Ammon's horn (tissue), 1 donor: ENCODE measurements at regions not wholly inside any gene's neighbourhood (a gene's known extent, or its start where the extent isn't known, plus 50 kb on each side); places are given as distances from the start of the nearest gene placed in this dataset.
"Not testable (repeated sequence)": the region's sequence is repeated elsewhere in the genome, so short reads cannot be mapped to it uniquely, and the experiment has no call there.

Experiments used
- DNase-seq: peaks from one replicate; pipeline ENCODE4 v3.0.0-alpha.2; 2016; ENCODE audit warnings: low spot score

DNA sequence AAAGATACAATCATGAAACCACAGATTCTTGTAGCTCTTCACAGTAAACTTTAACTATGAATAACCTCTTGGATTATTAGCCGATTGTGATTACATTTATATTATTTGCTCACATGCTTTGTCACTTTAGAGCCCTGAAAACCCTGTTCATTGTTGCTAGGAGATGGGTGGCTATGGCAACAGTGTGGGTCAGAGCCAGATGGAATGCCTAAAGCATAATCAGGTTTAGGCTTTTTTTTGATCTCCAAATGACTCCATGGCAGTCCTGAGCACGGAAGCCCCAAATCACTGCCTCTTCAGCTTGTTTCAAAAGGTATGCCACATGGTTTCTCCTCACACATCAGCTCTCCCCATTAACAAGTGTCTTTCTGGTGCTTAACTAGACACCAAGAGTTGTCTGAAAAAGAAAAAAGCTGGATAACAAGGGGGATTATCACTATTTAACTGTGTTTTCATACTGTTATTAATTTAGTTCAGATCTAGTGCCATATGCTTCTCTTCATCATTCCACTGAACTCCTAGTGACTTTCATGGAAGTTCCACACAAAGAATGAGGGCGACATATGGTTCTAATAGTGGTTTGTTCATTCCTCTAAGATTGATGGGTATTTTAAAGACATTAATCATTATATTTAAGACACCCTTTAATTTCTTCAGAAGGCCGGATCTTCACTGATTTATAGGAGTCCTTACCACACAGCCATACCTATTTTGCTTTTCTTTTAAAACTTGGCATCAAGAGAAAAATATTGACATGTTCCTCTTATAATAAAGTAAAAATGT, 88.8 kb upstream of the PAM start:
- DNase-seq: peak; percentile 66

DNA sequence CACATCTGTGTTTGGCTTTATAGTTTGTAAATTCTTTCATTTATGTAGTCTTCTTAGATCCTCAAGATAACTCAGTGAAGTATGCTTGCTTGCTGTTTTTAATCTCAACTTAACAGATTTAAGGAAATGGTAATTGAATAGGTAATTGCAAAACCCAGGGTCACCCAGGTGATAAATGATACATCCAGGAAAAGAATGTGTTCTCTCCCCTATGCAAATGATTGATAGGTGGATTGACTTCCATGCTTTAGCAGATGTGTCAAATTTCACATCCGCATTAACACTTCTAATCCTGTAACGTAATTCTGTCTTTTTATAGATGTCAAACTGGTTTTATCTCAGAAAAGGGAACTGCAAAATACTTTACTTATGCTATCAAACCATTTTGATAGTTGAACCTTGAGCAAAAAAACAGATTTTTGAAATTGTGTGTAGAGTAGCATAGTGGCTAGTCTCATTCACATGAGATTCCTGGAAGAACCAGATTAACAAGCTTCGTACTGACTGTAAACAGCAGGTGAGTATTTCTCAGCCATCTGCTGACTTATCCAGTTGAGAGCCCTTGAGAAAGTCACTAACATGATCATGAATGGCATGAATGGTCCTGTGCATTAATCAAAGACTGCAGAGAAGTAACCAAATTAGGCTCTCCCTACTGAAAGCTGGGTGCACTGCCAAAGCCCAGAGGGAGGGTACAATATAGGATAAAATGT, 86.7 kb upstream of the PAM start:
- no peak for DNase-seq

DNA sequence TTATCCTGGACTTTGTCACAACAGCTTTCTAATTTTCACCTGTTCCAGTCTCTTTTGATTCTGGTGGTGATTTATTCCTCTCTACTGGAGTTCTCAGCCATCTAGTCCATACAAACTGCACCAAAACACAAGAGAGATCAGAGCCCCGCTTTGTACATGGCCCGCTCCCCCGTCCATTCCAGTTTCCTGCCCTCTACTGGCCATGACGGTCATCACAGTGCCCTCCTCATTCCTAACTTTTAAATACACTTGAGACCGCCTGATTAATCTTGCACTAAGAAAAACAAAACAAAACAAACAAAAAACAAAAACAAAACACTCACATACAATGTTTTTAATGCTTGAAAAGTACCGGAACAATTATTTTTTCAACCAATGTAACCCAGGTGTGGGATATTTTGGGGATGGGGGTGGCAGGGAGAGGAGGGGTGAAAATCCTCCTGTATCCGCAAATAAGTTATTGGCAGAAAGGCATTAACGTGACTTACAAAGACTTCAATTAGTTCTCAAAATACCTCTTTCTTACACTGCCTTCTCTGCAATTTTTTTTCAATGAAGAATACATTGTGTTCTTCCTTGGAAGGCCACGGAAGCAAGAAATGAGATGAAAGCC, 84.8 kb upstream of the PAM start:
- no peak for DNase-seq

DNA sequence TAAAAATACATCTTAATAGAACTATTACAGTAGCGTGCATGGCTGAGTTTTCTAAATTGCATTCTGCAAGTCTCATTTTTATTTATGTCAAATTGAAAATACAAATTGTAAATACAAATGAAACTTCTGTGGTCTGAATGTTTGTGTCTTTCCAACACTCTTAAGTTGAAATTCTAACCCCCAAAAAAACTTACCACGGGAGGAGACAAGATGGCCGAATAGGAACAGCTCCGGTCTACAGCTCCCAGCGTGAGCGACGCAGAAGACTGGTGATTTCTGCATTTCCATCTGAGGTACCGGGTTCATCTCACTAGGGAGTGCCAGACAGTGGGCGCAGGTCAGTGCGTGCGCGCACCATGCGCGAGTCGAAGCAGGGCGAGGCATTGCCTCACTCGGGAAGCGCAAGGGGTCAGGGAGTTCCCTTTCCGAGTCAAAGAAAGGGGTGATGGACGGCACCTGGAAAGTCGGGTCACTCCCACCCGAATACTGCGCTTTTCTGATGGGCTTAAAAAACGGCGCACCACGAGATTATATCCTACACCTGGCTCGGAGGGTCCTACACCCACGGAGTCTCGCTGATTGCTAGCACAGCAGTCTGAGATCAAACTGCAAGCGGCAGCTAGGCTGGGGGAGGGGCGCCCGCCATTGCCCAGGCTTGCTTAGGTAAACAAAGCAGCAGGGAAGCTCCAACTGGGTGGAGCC, 83.9 kb upstream of the PAM start:
- DNase-seq: not testable (repeated sequence)

DNA sequence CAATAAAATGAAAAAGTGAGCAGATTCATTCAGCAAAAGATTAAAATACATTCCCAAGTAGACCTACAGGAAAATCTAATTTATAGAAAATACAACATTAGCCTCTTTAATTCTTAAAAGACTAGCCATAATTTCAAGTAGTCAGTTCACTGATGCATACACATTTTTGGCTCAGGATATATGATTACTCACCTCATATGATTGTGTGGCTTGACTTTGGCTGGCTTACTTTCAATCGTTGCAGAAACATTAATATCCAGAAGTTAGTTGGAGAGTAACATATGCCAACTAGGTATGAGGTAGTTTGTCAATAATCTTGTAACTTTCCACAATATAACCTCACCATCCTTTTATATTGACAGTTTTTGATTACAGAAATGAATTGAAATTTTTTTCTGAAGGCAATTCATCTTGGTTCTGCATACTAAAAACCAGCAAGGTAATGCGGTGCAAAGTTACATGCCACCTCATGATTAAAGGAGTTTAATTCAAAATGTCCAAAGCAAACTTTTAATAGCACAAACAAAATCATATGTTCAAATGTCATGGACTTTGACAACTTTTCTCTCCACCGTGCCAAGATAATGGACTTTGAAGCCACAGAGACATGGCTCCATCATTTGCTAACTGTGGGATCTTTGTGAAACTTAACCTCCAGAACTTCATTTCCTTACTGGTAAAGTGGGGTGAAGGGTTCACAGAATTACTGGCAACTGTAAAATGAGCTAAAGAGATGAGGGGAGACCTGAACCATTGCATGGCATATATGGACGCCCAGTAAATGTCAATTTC, 76.6 kb upstream of the PAM start:
- no peak for DNase-seq

DNA sequence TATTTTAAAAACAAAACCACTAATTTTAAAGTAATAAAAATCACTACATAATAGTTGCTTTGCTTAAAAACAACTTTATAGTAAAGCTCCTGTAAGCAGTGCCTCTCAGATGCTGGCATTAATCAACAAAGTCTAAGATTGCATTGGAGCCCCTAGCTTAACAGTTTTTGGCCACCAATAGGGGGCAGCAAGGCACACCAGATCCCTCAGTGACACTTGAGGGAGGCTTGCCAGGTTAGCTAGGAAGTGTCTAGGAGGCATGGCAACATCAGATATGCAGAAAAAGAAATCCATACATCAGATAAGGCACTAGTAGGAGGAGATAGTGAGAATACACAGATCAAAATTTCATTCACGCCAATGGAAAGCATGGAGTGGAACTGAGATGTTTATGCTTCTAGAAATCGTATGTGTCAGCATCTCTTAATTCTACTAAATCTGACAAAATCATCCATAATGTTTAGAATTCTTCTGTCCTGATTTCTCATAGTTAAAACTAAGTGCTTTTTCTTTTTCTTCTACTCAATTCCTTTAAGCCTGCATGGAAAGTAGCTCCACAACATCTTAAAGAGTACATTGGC, 73.6 kb upstream of the PAM start:
- DNase-seq: peak; percentile 84

DNA sequence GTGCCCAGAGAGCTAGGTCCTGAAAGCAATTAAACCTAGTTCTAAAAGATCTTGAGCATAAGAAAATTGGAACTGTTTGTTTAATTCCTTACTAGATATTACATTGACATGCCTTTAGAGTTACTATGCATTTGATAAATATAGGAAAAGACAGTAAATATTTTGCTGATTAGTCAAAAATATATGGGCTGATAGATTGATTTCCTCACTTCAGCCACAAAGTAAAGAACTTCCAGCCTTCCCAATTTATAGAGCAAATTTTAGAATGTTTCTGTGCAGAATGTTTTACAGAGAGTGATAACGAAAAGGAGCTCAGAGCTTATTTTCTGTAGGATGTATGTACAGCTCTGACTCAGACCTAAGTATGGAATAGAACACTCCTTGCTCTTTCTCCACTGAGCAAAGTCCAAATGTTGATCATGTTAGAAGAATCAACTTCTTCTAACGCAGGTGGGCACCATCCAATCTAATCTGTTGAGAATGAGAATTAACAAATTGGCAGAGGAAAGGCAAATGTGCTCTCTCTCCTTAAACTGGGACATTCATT, 72.9 kb upstream of the PAM start:
- DNase-seq: no peak

DNA sequence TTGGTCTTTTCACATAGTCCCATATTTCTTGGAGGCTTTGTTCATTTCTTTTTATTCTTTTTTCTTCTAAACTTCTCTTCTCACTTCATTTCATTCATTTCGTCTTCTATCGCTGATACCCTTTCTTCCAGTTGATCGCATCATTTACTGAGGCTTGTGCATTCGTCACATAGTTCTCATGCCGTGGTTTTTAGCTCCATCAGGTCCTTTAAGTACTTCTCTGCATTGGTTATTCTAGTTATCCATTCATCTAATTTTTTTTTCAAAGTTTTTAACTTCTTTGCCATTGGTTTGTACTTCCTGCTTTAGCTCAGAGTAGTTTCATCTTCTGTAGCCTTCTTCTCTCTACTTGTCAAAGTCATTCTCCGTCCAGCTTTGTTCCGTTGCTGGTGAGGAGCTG, 67.0 kb upstream of the PAM start:
- not testable (repeated sequence) for DNase-seq

DNA sequence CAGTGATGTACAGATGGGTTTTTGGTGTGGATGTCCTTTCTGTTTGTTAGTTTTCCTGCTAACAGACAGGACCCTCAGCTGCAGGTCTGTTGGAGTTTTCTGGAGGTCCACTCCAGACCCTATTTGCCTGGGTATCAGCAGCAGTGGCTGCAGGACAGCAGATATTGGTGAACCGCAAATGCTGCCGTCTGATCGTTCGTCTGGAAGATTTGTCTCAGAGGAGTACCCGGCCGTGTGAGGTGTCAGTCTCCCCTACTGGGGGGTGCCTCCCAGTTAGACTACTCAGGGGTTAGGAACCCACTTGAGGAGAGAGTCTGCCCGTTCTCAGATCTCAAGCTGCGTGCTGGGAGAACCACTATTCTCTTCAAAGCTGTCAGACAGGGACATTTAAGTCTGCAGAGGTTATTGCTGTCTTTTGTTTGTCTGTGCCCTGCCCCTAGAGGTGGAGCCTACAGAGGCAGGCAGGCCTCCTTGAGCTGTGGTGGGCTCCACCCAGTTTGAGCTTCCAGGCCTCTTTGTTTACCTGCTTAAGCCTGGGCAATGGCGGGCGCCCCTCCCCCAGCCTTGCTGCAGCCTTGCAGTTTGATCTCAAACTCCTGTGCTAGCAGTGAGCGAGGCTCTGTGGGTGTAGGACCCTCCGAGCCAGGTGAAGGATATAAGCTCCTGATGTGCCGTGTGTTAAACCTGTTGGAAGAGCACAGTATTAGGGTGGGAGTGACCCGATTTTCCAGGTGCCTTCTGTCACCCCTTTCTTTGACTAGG, 66.3 kb upstream of the PAM start:
- not testable (repeated sequence) for DNase-seq

DNA sequence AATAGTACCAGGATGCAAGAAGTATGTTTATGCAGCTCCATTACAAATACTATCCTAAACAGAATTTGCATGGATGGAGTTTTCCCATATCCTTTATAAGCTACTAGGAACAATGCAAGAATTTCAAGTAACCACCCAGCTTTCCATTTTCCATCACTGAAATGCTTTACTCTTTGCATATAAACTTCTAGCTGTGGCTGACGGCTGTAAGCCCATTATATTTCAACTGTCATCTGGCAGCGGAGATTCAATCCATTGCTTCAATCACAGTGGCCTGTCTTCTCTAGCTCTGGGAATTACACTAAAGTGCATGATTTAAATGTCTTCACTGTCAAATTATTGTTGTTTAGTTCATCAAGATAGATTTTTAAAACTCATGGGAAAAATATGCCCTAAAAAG, 64.2 kb upstream of the PAM start:
- DNase-seq: no peak

DNA sequence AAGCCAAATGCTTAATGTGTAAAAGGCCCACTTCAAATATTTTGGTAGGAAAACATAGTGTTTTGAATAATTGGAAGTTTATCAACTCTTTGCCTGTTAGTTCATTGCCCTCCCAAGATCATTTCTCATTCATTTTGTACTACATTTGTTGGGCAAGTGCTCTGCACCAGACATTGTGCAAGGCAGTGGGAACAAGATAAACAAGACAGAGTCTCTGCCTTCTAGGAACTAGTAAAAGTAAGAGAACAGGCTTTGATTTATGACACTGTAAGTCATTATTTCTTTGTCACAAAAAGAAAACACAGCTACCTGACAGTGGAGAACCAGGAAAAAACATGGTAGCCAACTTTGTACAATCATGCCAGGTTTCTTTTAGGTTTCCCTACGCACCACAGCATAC, 63.7 kb upstream of the PAM start:
- DNase-seq: no peak

DNA sequence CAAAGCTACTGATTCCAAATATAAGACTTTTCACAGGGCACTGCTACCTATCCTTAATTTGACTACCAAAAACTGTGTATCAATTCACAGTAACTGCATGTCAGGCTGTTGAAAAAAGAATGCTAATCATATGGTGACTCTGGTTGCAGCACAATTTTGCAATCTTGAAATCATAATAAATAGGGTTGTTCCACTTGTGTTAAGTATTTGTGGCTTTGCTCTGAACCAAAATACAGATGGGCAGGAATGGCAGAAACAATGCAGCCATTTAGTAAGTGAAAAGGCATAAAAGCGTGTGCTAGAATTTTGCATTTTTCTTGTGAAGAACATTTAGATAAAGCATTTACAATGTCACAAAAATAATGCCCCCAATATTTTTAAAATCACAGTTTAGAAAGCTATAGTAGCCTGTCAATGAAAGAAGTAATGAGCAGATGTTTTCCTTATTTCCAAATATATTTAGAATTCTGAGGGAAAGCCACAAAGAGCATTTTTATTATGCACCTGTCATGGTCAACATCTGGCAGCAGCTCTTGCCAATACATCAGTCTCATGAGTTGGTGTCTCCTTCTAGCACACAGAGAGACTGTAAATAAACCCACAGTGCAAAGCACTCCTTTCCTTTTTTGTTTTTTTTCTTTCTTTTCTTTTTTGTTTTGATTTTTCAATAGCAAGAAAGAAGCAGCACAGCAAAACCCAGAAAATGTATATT, 54.8 kb upstream of the PAM start:
- no peak for DNase-seq

DNA sequence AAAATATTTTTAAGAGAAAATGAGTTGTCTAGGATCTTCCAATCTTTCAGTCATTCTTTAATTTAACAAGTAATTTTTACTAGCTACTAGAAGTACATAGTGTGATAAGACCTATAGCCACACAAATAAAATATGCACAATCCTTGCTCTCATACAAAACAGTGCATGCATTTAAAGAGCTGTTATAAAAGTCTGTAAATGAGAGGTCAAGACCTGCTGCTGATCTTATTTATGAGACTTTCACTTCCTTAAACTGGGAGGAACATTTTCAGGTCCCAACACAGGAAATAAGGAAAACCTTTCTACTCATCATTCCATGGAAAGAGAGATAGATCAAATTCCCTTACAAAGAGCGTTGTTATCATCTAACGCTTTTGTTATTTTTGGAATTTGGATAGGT, 54.2 kb upstream of the PAM start:
- DNase-seq: no peak

DNA sequence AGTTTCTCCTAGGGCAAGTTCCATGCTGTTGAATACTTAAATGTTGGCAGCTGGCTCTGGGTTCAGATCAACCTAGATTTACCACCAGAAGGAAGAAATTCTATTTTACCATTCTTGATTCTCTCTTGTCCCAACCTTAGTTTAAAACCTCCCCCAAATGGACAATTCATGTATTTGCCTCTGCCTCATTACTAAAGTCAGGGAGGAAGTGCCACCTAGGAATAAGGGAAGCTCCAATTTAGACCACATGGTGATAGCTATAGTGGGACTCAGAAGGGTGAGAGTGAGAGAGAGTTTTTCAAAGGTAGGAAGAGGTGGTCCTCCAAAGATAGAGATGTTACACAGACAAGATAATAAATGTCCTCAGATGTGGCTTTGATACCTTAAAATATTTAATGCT, 53.4 kb upstream of the PAM start:
- DNase-seq: no peak
